Stimulated activated CD4-positive, alpha-beta T cell treated with anti-CD3 and anti-CD28 coated beads, TNF-alpha, amount 100 ng/mL, for 4 hours (primary cell): ENCODE measurements at regions not wholly inside any gene's neighbourhood (a gene's known extent, or its start where the extent isn't known, plus 50 kb on each side); places are given as distances from the start of the nearest gene placed in this dataset.

Experiments
- DNase-seq, 3 experiments: peaks; one replicate each; pipeline ENCODE4 v3.0.0-alpha.2; 2020; ENCODE audit warnings: low read depth in 3 of 3

- peak; percentile 4 to 31 (median 7) for DNase-seq
Observed at GRCh38 chr14:34043627-34044372, 92.9 kb upstream of the EGLN3 start.

GRCh38 chr14:34041220-34041619, 90.3 kb upstream of the EGLN3 start:
- DNase-seq, result no peak

- DNase-seq, result no peak
Observed at GRCh38 chr14:34040766-34041165, 89.9 kb upstream of the EGLN3 start.

- DNase-seq, result no peak
Observed at GRCh38 chr14:34039428-34040047, 88.7 kb upstream of the EGLN3 start.

- DNase-seq, result no peak
Observed at GRCh38 chr14:34038358-34039057, 87.6 kb upstream of the EGLN3 start.

- DNase-seq, result no peak
Observed at GRCh38 chr14:34036319-34036766, 85.5 kb upstream of the EGLN3 start.

GRCh38 chr14:34035934-34036250, 85.0 kb upstream of the EGLN3 start:
- no peak for DNase-seq

GRCh38 chr14:34035177-34035933, 84.5 kb upstream of the EGLN3 start:
- no peak for DNase-seq

- DNase-seq, result no peak
Observed at GRCh38 chr14:34034447-34035176, 83.7 kb upstream of the EGLN3 start.

GRCh38 chr14:34032720-34033119, 81.8 kb upstream of the EGLN3 start:
- no peak for DNase-seq

GRCh38 chr14:34030864-34031263, 80.0 kb upstream of the EGLN3 start:
- no peak for DNase-seq

- DNase-seq, result no peak
Observed at GRCh38 chr14:34029921-34030334, 79.1 kb upstream of the EGLN3 start.

GRCh38 chr14:34027990-34028495, 77.2 kb upstream of the EGLN3 start:
- DNase-seq, result no peak

- no peak for DNase-seq
Observed at GRCh38 chr14:34027130-34027989, 76.5 kb upstream of the EGLN3 start.

- no peak for DNase-seq
Observed at GRCh38 chr14:34025325-34026017, 74.6 kb upstream of the EGLN3 start.

GRCh38 chr14:34024768-34025144, 73.9 kb upstream of the EGLN3 start:
- DNase-seq, result no peak

GRCh38 chr14:34023824-34024767, 73.2 kb upstream of the EGLN3 start:
- no peak for DNase-seq

- no peak for DNase-seq
Observed at GRCh38 chr14:34021096-34021495, 70.2 kb upstream of the EGLN3 start.

- DNase-seq, result no peak
Observed at GRCh38 chr14:34020014-34020413, 69.1 kb upstream of the EGLN3 start.
